ENCODE measurements at regions not wholly inside any gene's neighbourhood (a gene's known extent, or its start where the extent isn't known, plus 50 kb on each side); places are given as distances from the start of the nearest gene placed in this dataset.

DNA sequence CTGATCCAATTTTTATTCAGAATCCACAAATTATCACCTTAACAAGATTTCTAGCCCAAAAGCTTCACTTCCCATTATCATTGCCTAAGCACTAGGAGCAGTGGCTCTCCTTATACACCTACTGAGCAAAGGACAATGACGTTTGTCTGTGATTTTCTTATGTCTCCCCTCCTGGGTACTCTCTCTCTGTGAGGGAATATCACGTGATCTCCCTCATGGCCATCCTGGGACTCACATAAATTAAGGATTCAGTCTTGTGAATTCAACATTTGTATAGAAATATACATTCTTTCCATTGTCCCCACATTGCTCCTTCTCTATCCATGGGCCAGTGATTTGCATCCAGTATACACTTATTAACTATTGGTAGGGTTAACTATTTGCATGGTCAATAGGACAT lies 476.5 kb downstream of the PLK2 start:
- TF ChIP-seq CTCF (conservative IDR thresholded peaks at IDR 0.05): no peak
- no peak for TF ChIP-seq ZFX (IDR thresholded peaks at IDR 0.05)
